H1 (cell line): ENCODE measurements at regions not wholly inside any gene's neighbourhood (a gene's known extent, or its start where the extent isn't known, plus 50 kb on each side); places are given as distances from the start of the nearest gene placed in this dataset.

Source experiments
- CTCF ChIA-PET: fragments of 300-600 bp; sonication (Branson Sonifier 250); formaldehyde crosslinking; loops from one replicate; lab custom pipeline; 2021; ENCODE audit not compliant: partially characterized antibody; lab: Charles Lee
- POLR2A ChIA-PET: fragments of 300-600 bp; sonication (Branson Sonifier 250); formaldehyde crosslinking; loops from one replicate; lab custom pipeline; 2021; ENCODE audit warnings: inconsistent platforms; ENCODE audit not compliant: partially characterized antibody; lab: Charles Lee
- DNase-seq, 2 experiments: peaks; one replicate each; pipeline versions ENCODE4 v3.0.0 to v3.0.0-alpha.2; 2010 to 2022; ENCODE audit warnings: low spot score in 2 of 2, low read depth in 1 of 2, mixed read lengths in 1 of 2
- FAIRE-seq: peaks from 2 replicates; lab custom pipeline; 2011; peaks lifted over from hg19 to GRCh38; lab: Jason Lieb, UNC
- H2AFZ ChIP-seq: 2 replicates; pipeline ENCODE4 v1.8.1; 2012; ENCODE audit warnings: low read length, inconsistent platforms
- H2AK5ac ChIP-seq: 2 replicates; pipeline ENCODE4 v1.6.1; 2013; ENCODE audit warnings: low read depth, low read length
- H2BK120ac ChIP-seq: replicated peaks from 2 replicates; pipeline ENCODE3; 2013; ENCODE audit warnings: low read depth, low read length, inconsistent platforms
- H2BK12ac ChIP-seq: 2 replicates; pipeline ENCODE4 v1.6.1; 2013; ENCODE audit warnings: low read depth, low read length
- H2BK15ac ChIP-seq: 2 replicates; pipeline ENCODE4 v1.6.1; 2013; ENCODE audit warnings: low read length
- H2BK20ac ChIP-seq: 2 replicates; pipeline ENCODE4 v1.6.1; 2013; ENCODE audit warnings: low read length
- H2BK5ac ChIP-seq: 2 replicates; pipeline ENCODE4 v1.6.1; 2013; ENCODE audit warnings: low read depth, low read length
- H3K14ac ChIP-seq: 2 replicates; pipeline ENCODE4 v1.6.1; 2013; ENCODE audit warnings: inconsistent platforms; ENCODE audit not compliant: insufficient read length
- H3K18ac ChIP-seq: 2 replicates; pipeline ENCODE4 v1.6.1; 2013; ENCODE audit warnings: low read length; ENCODE audit errors: extremely low read depth
- H3K23ac ChIP-seq: 2 replicates; pipeline ENCODE4 v1.6.1; 2013; ENCODE audit warnings: inconsistent platforms; ENCODE audit not compliant: insufficient read length
- H3K23me2 ChIP-seq: 2 replicates; pipeline ENCODE4 v1.6.1; 2013; ENCODE audit warnings: low read depth, low read length
- H3K27ac ChIP-seq: 2 replicates; pipeline ENCODE4 v1.6.1; 2011; ENCODE audit warnings: low read depth, low read length, inconsistent platforms
- H3K27me3 ChIP-seq, 4 experiments: replicated peaks in 1 of 4; 1 replicate in 1 of 4; 2 replicates in 3 of 4; pipeline versions ENCODE4 v1.6.1 to v1.8.1; 2011 to 2013; ENCODE audit warnings: low read length in 3 of 4, mild to moderate bottlenecking in 3 of 4, inconsistent platforms in 2 of 4, mixed read lengths in 2 of 4, moderate library complexity in 1 of 4; ENCODE audit not compliant: control insufficient read depth in 3 of 4, insufficient read depth in 3 of 4; ENCODE audit errors: extremely low read depth in 1 of 4
- H3K36me3 ChIP-seq, 4 experiments: 2 replicates each; pipeline versions ENCODE4 v1.6.1 to v1.8.1; 2011 to 2013; ENCODE audit warnings: mild to moderate bottlenecking in 4 of 4, low read length in 3 of 4, moderate library complexity in 2 of 4, control low read depth in 1 of 4, inconsistent platforms in 1 of 4; ENCODE audit not compliant: insufficient read depth in 4 of 4, control insufficient read depth in 2 of 4
- H3K4ac ChIP-seq: replicated peaks from 2 replicates; pipeline ENCODE3; 2013; ENCODE audit warnings: low read length, low read depth, mixed read lengths, inconsistent platforms; ENCODE audit not compliant: insufficient read length
- H3K4me1 ChIP-seq, 4 experiments: replicated peaks in 1 of 4; 1 replicate in 1 of 4; 2 replicates in 3 of 4; pipeline versions ENCODE4 v1.6.1 to v1.8.1; 2011 to 2013; ENCODE audit warnings: low read length in 3 of 4, inconsistent platforms in 2 of 4, mixed read lengths in 1 of 4; ENCODE audit not compliant: insufficient read depth in 4 of 4, control insufficient read depth in 3 of 4
- H3K4me2 ChIP-seq, 2 experiments: 2 replicates each; pipeline versions ENCODE4 v1.6.1 to v1.8.1; 2011 to 2013; ENCODE audit warnings: low read depth in 2 of 2, low read length in 2 of 2, control low read depth in 1 of 2, inconsistent platforms in 1 of 2, mild to moderate bottlenecking in 1 of 2; ENCODE audit not compliant: insufficient read depth in 1 of 2
- H3K4me3 ChIP-seq, 4 experiments: fragments of 200-600, 300-600 bp in 1 of 4; sonication (generic), shearing (Covaris generic), sonication (Bioruptor Twin) in 1 of 4; 2 replicates each; pipeline versions ENCODE4 v1.5.1 to v1.8.1; 2011 to 2016; ENCODE audit warnings: low read length in 4 of 4, low read depth in 3 of 4, control low read depth in 2 of 4, inconsistent platforms in 2 of 4, mild to moderate bottlenecking in 2 of 4, mixed read lengths in 1 of 4, moderate library complexity in 1 of 4; ENCODE audit not compliant: insufficient read depth in 2 of 4; ENCODE audit errors: extremely low read depth in 1 of 4
- H3K56ac ChIP-seq: replicated peaks from 2 replicates; pipeline ENCODE3; 2013; ENCODE audit warnings: low read depth, mild to moderate bottlenecking, mixed read lengths, low read length, inconsistent platforms; ENCODE audit not compliant: insufficient read length
- H3K79me1 ChIP-seq: 2 replicates; pipeline ENCODE4 v1.6.1; 2013; ENCODE audit warnings: low read depth, low read length, control low read depth
- H3K79me2 ChIP-seq, 2 experiments: 2 replicates each; pipeline versions ENCODE4 v1.6.1 to v1.8.1; 2012 to 2013; ENCODE audit warnings: low read length in 2 of 2, mild to moderate bottlenecking in 2 of 2, inconsistent platforms in 1 of 2; ENCODE audit not compliant: insufficient read depth in 2 of 2, control insufficient read depth in 1 of 2
- H3K9ac ChIP-seq, 4 experiments: replicated peaks in 1 of 4; 1 replicate in 1 of 4; 2 replicates in 3 of 4; pipeline versions ENCODE4 v1.6.1 to v1.8.1; 2011 to 2013; ENCODE audit warnings: low read depth in 3 of 4, low read length in 3 of 4, control low read depth in 2 of 4, mild to moderate bottlenecking in 2 of 4, moderate library complexity in 2 of 4, inconsistent platforms in 1 of 4; ENCODE audit errors: extremely low read depth in 1 of 4
- H3K9me3 ChIP-seq, 2 experiments: 2 replicates each; pipeline versions ENCODE4 v1.6.1 to v1.8.1; 2012 to 2013; ENCODE audit warnings: mild to moderate bottlenecking in 2 of 2, moderate library complexity in 2 of 2, control low read depth in 1 of 2, inconsistent platforms in 1 of 2, low read depth in 1 of 2, low read length in 1 of 2, mixed read lengths in 1 of 2; ENCODE audit not compliant: insufficient read depth in 2 of 2
- H4K20me1 ChIP-seq, 2 experiments: replicated peaks in 1 of 2; 2 replicates each; pipeline versions ENCODE3 to v1.8.1; 2011 to 2013; ENCODE audit warnings: inconsistent platforms in 2 of 2, low read length in 2 of 2, mild to moderate bottlenecking in 1 of 2; ENCODE audit not compliant: insufficient read depth in 2 of 2, control insufficient read depth in 1 of 2
- H4K5ac ChIP-seq: 2 replicates; pipeline ENCODE4 v1.6.1; 2013; ENCODE audit warnings: low read length, low read depth, mixed read lengths, inconsistent platforms; ENCODE audit not compliant: insufficient read length
- H4K8ac ChIP-seq: 2 replicates; pipeline ENCODE4 v1.8.0; 2013; ENCODE audit warnings: mild to moderate bottlenecking, moderate library complexity, low read length, inconsistent platforms; ENCODE audit not compliant: insufficient read depth; ENCODE audit errors: extremely low read depth
- H4K91ac ChIP-seq: replicated peaks from 2 replicates; pipeline ENCODE3; 2013; ENCODE audit warnings: low read length, mixed read lengths, inconsistent platforms; ENCODE audit not compliant: insufficient read length
- ATF2 ChIP-seq: IDR thresholded peaks from 2 replicates; pipeline ENCODE4 v1.6.1; 2012; ENCODE audit warnings: low read length, inconsistent platforms
- BCL11A ChIP-seq, 2 experiments: IDR thresholded peaks; one replicate each; pipeline ENCODE4 v1.6.1; 2011; ENCODE audit warnings: low read depth in 2 of 2, low read length in 2 of 2, mild to moderate bottlenecking in 2 of 2
- CHD2 ChIP-seq: IDR thresholded peaks from 2 replicates; pipeline ENCODE4 v1.6.1; 2012; ENCODE audit warnings: low read length, improper control_type of control experiment
- JUND ChIP-seq: IDR thresholded peaks from 2 replicates; pipeline ENCODE4 v1.6.1; 2011; ENCODE audit warnings: mild to moderate bottlenecking, improper control_type of control experiment, low read length
- KDM1A ChIP-seq: fragments of 200-600, 300-600 bp; sonication (generic); IDR thresholded peaks from 2 replicates; pipeline ENCODE4 v1.7.1; 2016; ENCODE audit warnings: mild to moderate bottlenecking, low read length, borderline replicate concordance
- MAX ChIP-seq: IDR thresholded peaks from 2 replicates; pipeline ENCODE4 v1.6.1; 2012; ENCODE audit warnings: inconsistent platforms
- POLR2A ChIP-seq, 2 experiments: IDR thresholded peaks; 1 replicate in 1 of 2; 2 replicates in 1 of 2; pipeline ENCODE4 v1.6.1; 2011; ENCODE audit warnings: low read depth in 2 of 2, low read length in 2 of 2, mild to moderate bottlenecking in 2 of 2; ENCODE audit errors: control extremely low read depth in 1 of 2
- POU5F1 ChIP-seq: IDR thresholded peaks from 2 replicates; pipeline ENCODE4 v1.6.1; 2011; ENCODE audit warnings: low read depth, mild to moderate bottlenecking, low read length, moderate library complexity
- RNF2 ChIP-seq: fragments of 200-900, 300-1000 bp; sonication (generic); IDR thresholded peaks from 2 replicates; pipeline ENCODE4 v1.7.1; 2016; ENCODE audit warnings: borderline replicate concordance, low read depth, mild to moderate bottlenecking, antibody characterized with exemption, low read length; ENCODE audit not compliant: poor library complexity, severe bottlenecking; ENCODE audit errors: missing control alignments
- SAP30 ChIP-seq: fragments of 300-600 bp; sonication (generic); IDR thresholded peaks from 2 replicates; pipeline ENCODE4 v1.7.1; 2012; ENCODE audit warnings: low read length, moderate library complexity, mild to moderate bottlenecking, inconsistent platforms; ENCODE audit not compliant: insufficient read depth, insufficient replicate concordance
- SP1 ChIP-seq: IDR thresholded peaks from 2 replicates; pipeline ENCODE4 v1.6.1; 2011; ENCODE audit warnings: low read depth, low read length
- SP2 ChIP-seq: IDR thresholded peaks from 2 replicates; pipeline ENCODE4 v1.6.1; 2012; ENCODE audit warnings: mild to moderate bottlenecking, low read length, inconsistent platforms
- WGBS, 2 experiments: shearing (Covaris generic) in 1 of 2; methylation state at CpG; one replicate each; pipeline versions ENCODE4 v1.1.6 to v1.1.7; 2013 to 2015; ENCODE audit warnings: low lambda C conversion rate in 2 of 2, mixed read lengths in 2 of 2, inconsistent platforms in 1 of 2, low coverage in 1 of 2, missing lambda C conversion rate in 1 of 2; ENCODE audit not compliant: insufficient replicate concordance in 2 of 2, insufficient coverage in 1 of 2, insufficient read length in 1 of 2; ENCODE audit errors: extremely low coverage in 1 of 2, missing lambda C conversion rate in 1 of 2; 5-methylcytosine and 5-hydroxymethylcytosine counted together

- Histone ChIP-seq H3K27ac (no peak overlapping the region), H3K27me3 (no peaks in the 10 kb centered on the region), H2AFZ (no peak overlapping the region), H3K4ac (no peak overlapping the region), H3K23me2 (no peaks in the 10 kb centered on the region), H3K4me3 (no peak overlapping the region), H3K36me3 (no peaks in the 10 kb centered on the region), H3K18ac (no peak overlapping the region), H4K20me1 (no peaks in the 10 kb centered on the region), H4K8ac (no peak overlapping the region), H2BK120ac (no peak overlapping the region), H3K23ac (no peak overlapping the region), H2BK12ac (no peak overlapping the region), H2BK15ac (no peak overlapping the region), H2BK20ac (no peak overlapping the region), H3K9ac (no peak overlapping the region), H3K79me2 (no peaks in the 10 kb centered on the region), H3K14ac (no peak overlapping the region), H4K91ac (no peak overlapping the region), H3K79me1 (no peaks in the 10 kb centered on the region), H3K4me2 (no peak overlapping the region), H2BK5ac (no peak overlapping the region), H3K4me1 (peaks cover 0 to 2% (median 0%) of the 10 kb centered on the region in 4 experiments; a peak in 1 of 7 replicates), H2AK5ac (no peak overlapping the region), H3K56ac (no peak overlapping the region), H3K9me3 (no peaks in the 10 kb centered on the region), H4K5ac (no peak overlapping the region)
- POLR2A ChIA-PET: no interaction called here
- DNase-seq (no peak), FAIRE-seq (no peak)
- TF ChIP-seq JUND (no peak), BCL11A (IDR thresholded peaks at IDR 0.05; ENCODE audit: low read depth in 2 of 2, low read length in 2 of 2) (no peak), ATF2 (no peak), MAX (no peak), POLR2A (IDR thresholded peaks at IDR 0.05; ENCODE audit: control extremely low read depth in 1 of 2, low read depth in 2 of 2, low read length in 2 of 2) (no peak), CHD2 (no peak), SP1 (no peak), KDM1A (no peak), POU5F1 (no peak), SAP30 (no peak), RNF2 (no peak), SP2 (no peak)
- CTCF ChIA-PET: interaction anchor here (0.8 to 1.5 kb wide), 3 partner anchors 11 to 559 kb away, joined by 3 to 4 read pairs (median 3); no protein-coding TSS in a partner anchor
- WGBS, 2 experiments: 93% methylated on average over 9 of the region's 9 CpGs; no CpG with 5 or more reads in 1 of the 2 experiments
These were observed 141.3 kb downstream of the IRX1 start for GRCh38 chr5:3736926-3737325.
